ENCODE measurements at regions not wholly inside any gene's neighbourhood (a gene's known extent, or its start where the extent isn't known, plus 50 kb on each side); places are given as distances from the start of the nearest gene placed in this dataset.

GRCh38 chr13:76214001-76214400 is 577.9 kb downstream of the LMO7 start:
- TF ChIP-seq CTCF (IDR thresholded peaks at IDR 0.05; ENCODE audit: borderline replicate concordance): no peak
- no peaks in the 10 kb centered on the region for H3K36me3 ChIP-seq
- H3K4me1 ChIP-seq: no peaks in the 10 kb centered on the region
- H3K27me3 ChIP-seq (ENCODE audit: low read depth): no peaks in the 10 kb centered on the region
- intact Hi-C loops (cut with micrococcal nuclease): no loop called here
- no peak overlapping the region for H3K27ac ChIP-seq (replicated peaks)
- no peak overlapping the region for H3K4me3 ChIP-seq
- H3K9me3 ChIP-seq (replicated peaks): no peaks in the 10 kb centered on the region
- DNase-seq: no peak

DNA sequence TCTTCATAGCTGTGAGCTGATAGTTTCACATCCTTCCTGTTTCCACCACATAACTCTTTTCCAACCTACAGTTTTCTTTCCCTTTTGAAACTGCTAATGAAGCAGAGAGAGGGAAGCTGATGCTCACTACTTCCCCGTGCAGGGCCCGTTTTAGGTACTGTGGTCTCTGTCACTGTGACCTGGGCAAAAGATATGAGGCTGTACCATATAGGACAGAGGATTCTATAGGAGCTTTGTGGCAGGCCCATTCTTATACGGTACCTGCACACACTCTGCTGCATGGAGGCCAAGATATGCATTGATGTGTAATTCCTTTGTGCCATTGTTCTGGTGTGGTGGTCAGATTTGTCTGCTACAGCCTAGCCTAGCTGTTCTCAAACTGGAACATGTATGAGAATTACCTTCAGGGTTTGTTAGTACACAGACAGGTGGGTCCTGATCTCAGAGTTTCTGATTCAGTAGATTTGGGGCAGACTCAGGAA is 577.3 kb downstream of the LMO7 start:
- H3K4me1 ChIP-seq: no peaks in the 10 kb centered on the region
- TF ChIP-seq CTCF (IDR thresholded peaks at IDR 0.05; ENCODE audit: borderline replicate concordance): no peak
- no peak overlapping the region for H3K4me3 ChIP-seq
- H3K27me3 ChIP-seq (ENCODE audit: low read depth): no peaks in the 10 kb centered on the region
- no peak for DNase-seq
- intact Hi-C loops (cut with micrococcal nuclease): no loop called here
- H3K27ac ChIP-seq (replicated peaks): no peak overlapping the region
- H3K9me3 ChIP-seq (replicated peaks): no peaks in the 10 kb centered on the region
- no peaks in the 10 kb centered on the region for H3K36me3 ChIP-seq

DNA sequence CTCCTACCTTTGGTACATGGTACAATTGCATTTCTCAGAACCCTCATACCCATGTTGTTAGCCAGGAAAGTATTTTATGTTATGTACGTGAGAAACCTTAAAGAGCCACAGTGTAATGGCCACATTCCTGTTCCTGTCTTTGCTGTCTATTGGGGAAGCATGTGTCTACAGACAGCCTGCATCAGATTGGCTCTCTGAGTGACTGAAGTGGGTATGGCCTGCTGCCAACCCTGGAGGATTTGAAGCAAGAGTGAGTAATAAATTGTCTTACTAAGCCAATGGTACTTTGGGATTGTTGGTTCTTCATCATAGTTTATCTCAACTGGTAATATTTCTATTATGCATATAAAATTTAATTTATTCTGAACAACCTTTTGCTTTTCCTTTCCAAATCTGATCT is 574.1 kb downstream of the LMO7 start:
- H3K27me3 ChIP-seq (ENCODE audit: low read depth): no peaks in the 10 kb centered on the region
- H3K4me3 ChIP-seq: no peak overlapping the region
- intact Hi-C loops (cut with micrococcal nuclease): no loop called here
- H3K36me3 ChIP-seq: no peaks in the 10 kb centered on the region
- peaks cover 3% of the 10 kb centered on the region for H3K4me1 ChIP-seq
- no peaks in the 10 kb centered on the region for H3K9me3 ChIP-seq (replicated peaks)
- DNase-seq: peak; percentile 47
- H3K27ac ChIP-seq (replicated peaks): no peak overlapping the region
- no peak for TF ChIP-seq CTCF (IDR thresholded peaks at IDR 0.05; ENCODE audit: borderline replicate concordance)

DNA sequence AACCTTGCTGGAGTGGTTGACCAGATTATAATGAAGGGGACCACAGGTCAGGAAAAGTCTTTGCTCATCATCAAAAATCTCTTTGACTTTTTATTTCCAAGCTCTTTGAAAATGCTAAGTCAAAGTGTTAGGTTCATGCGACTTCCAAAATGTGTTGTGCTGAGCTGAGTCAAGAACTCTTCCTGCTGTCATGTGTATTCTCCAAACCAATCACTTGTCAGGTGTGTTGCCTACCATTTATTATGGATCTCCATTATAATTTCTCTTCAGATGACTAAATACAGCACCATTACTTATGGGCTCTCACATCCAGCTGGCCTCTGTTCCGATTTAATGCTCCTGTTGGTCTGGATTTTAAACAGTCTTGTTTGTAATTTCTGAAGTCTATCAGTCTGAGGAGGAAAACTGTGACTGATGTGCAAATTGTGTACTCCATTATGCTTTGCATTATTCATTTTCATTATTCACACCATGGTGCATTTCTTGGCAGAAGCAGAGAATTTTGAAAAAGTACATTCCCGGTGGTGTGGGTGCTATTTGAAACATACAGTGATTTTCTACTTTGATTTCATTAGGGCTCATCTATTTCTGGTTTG is 562.5 kb downstream of the LMO7 start:
- Histone ChIP-seq H3K27me3 (ENCODE audit: low read depth) (no peaks in the 10 kb centered on the region), H3K36me3 (no peaks in the 10 kb centered on the region), H3K27ac (replicated peaks) (no peak overlapping the region), H3K9me3 (replicated peaks) (no peaks in the 10 kb centered on the region), H3K4me1 (no peaks in the 10 kb centered on the region), H3K4me3 (no peak overlapping the region)
- DNase-seq: no peak
- intact Hi-C loops (cut with micrococcal nuclease): no loop called here
- TF ChIP-seq CTCF (IDR thresholded peaks at IDR 0.05; ENCODE audit: borderline replicate concordance): no peak

DNA sequence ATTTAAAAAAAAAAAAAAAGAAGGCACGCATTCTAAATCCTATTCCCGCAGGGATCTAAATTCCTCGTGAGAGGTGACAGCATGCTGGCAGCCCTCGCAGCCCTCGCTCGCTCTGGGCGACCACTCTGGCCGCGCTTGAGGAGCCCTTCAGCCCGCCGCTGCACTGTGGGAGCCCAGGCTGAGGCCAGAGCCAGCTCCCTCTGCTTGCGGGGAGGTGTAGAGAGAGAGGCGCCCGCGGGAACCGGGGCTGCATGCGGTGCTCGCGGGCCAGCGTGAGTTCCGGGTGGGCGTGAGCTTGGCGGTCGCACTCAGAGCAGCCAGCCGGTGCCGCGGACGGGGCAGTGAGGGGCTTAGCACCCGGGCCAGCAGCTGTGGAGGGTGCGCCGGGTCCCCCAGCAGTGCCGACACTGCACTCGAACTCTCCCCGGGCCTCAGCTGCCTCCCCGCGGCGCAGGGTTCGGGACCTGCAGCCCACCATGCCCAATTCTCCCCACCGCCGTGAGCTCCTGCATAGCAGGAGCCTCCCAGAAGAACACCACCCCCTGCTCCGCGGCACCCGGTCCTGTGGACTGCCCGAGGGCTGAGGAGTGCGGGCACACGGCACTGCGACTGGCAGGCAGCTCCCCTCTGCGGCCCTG is 553.9 kb downstream of the LMO7 start:
- no peaks in the 10 kb centered on the region for H3K36me3 ChIP-seq
- H3K9me3 ChIP-seq (replicated peaks): no peaks in the 10 kb centered on the region
- H3K4me3 ChIP-seq: no peak overlapping the region
- DNase-seq: no peak
- no peaks in the 10 kb centered on the region for H3K27me3 ChIP-seq (ENCODE audit: low read depth)
- no peaks in the 10 kb centered on the region for H3K4me1 ChIP-seq
- intact Hi-C loops (cut with micrococcal nuclease): no loop called here
- no peak for TF ChIP-seq CTCF (IDR thresholded peaks at IDR 0.05; ENCODE audit: borderline replicate concordance)
- no peak overlapping the region for H3K27ac ChIP-seq (replicated peaks)

Data from left ventricle myocardium inferior (tissue), 1 donor.